WTC11 (cell line): ENCODE measurements at regions not wholly inside any gene's neighbourhood (a gene's known extent, or its start where the extent isn't known, plus 50 kb on each side); places are given as distances from the start of the nearest gene placed in this dataset.

Source experiments
- ATAC-seq: fragments of 200-7000 bp; cut with Tn5 transposase; 2 replicates; pipeline ENCODE4 v1.10.0; 2021; ENCODE audit warnings: mild to moderate bottlenecking, moderate library complexity
- CTCF ChIA-PET: fragments of 300-600 bp; sonication (Branson Sonifier 250); formaldehyde crosslinking; loops from one replicate; lab custom pipeline; 2021; ENCODE audit warnings: antibody characterized with exemption; lab: Charles Lee
- POLR2A ChIA-PET: fragments of 350-600 bp; sonication (Branson Sonifier 250); formaldehyde crosslinking; loops from one replicate; lab custom pipeline; 2021; ENCODE audit warnings: antibody characterized with exemption; lab: Charles Lee
- DNase-seq: peaks from one replicate; pipeline ENCODE4 v3.0.0; 2021; ENCODE audit warnings: low spot score
- H3K27ac Mint-ChIP-seq: 2 replicates; pipeline ENCODE4 v1.8.0; 2021; ENCODE audit warnings: mixed read lengths
- H3K27me3 Mint-ChIP-seq: 2 replicates; pipeline ENCODE4 v1.8.0; 2021; ENCODE audit warnings: low read depth, mild to moderate bottlenecking, moderate library complexity, mixed read lengths
- H3K36me3 Mint-ChIP-seq: 2 replicates; pipeline ENCODE4 v1.8.0; 2021; ENCODE audit warnings: mixed read lengths
- H3K4me1 Mint-ChIP-seq: 2 replicates; pipeline ENCODE4 v1.8.0; 2022; ENCODE audit warnings: mixed read lengths
- H3K4me3 Mint-ChIP-seq: 2 replicates; pipeline ENCODE4 v1.8.0; 2021; ENCODE audit warnings: mild to moderate bottlenecking, moderate library complexity, mixed read lengths
- H3K9me3 Mint-ChIP-seq: 2 replicates; pipeline ENCODE4 v1.8.0; 2021; ENCODE audit warnings: mixed read lengths
- CDX4 ChIP-seq: fragments of 250-450 bp; sonication (Bioruptor Pico); IDR thresholded peaks from 2 replicates; pipeline ENCODE4 v1.9.0; 2021; ENCODE audit warnings: moderate library complexity, mild to moderate bottlenecking, inconsistent platforms, borderline replicate concordance
- E2F5 ChIP-seq: sonication (generic); formaldehyde crosslinking; IDR thresholded peaks from 2 replicates; pipeline ENCODE4 v1.8.1; 2022; ENCODE audit warnings: mild to moderate bottlenecking, moderate library complexity, missing genetic modification reagents
- FOXK1 ChIP-seq: sonication (generic); formaldehyde crosslinking; IDR thresholded peaks from 2 replicates; pipeline ENCODE4 v1.8.0; 2022; ENCODE audit warnings: mild to moderate bottlenecking, moderate library complexity, missing genetic modification reagents
- HMGA2 ChIP-seq: fragments of 250-450 bp; sonication (Bioruptor Pico); IDR thresholded peaks from 2 replicates; pipeline ENCODE4 v1.4.0; 2021; ENCODE audit warnings: mild to moderate bottlenecking, moderate library complexity
- HMGXB4 ChIP-seq: sonication (generic); formaldehyde crosslinking; IDR thresholded peaks from 2 replicates; pipeline ENCODE4 v1.8.1; 2023; ENCODE audit warnings: mild to moderate bottlenecking, moderate library complexity, missing genetic modification reagents
- IRF1 ChIP-seq: sonication (generic); formaldehyde crosslinking; IDR thresholded peaks from 2 replicates; pipeline ENCODE4 v1.8.0; 2023; ENCODE audit warnings: missing genetic modification reagents
- IRF2 ChIP-seq: sonication (generic); formaldehyde crosslinking; IDR thresholded peaks from 2 replicates; pipeline ENCODE4 v1.8.0; 2022; ENCODE audit warnings: low read depth, missing genetic modification reagents, borderline replicate concordance
- JAZF1 ChIP-seq: fragments of 250-450 bp; sonication (Bioruptor Pico); IDR thresholded peaks from 2 replicates; pipeline ENCODE4 v1.9.0; 2021; ENCODE audit warnings: moderate library complexity, mild to moderate bottlenecking, inconsistent platforms
- SP1 ChIP-seq: sonication (generic); formaldehyde crosslinking; conservative IDR thresholded peaks from 2 replicates; pipeline ENCODE4 v1.8.1; 2022; ENCODE audit warnings: missing genetic modification reagents
- USF2 ChIP-seq: sonication (generic); formaldehyde crosslinking; IDR thresholded peaks from 2 replicates; pipeline ENCODE4 v1.8.1; 2023; ENCODE audit warnings: mild to moderate bottlenecking, missing genetic modification reagents, moderate library complexity
- ZBTB43 ChIP-seq: sonication (generic); formaldehyde crosslinking; IDR thresholded peaks from 2 replicates; pipeline ENCODE4 v1.8.1; 2023; ENCODE audit warnings: mild to moderate bottlenecking, missing genetic modification reagents
- ZNF138 ChIP-seq: sonication (generic); formaldehyde crosslinking; conservative IDR thresholded peaks from 2 replicates; pipeline ENCODE4 v1.8.1; 2022; ENCODE audit warnings: mild to moderate bottlenecking, moderate library complexity, missing genetic modification reagents
- ZNF232 ChIP-seq: sonication (generic); formaldehyde crosslinking; IDR thresholded peaks from 2 replicates; pipeline ENCODE4 v1.8.0; 2022; ENCODE audit warnings: mild to moderate bottlenecking, missing genetic modification reagents
- ZNF281 ChIP-seq: sonication (generic); formaldehyde crosslinking; IDR thresholded peaks from 2 replicates; pipeline ENCODE4 v1.8.0; 2023; ENCODE audit warnings: mild to moderate bottlenecking, missing genetic modification reagents
- ZNF423 ChIP-seq: fragments of 250-450 bp; sonication (Bioruptor Pico); IDR thresholded peaks from 2 replicates; pipeline ENCODE4 v2.1.2; 2022; ENCODE audit warnings: mild to moderate bottlenecking, moderate library complexity
- ZNF512 ChIP-seq: sonication (generic); formaldehyde crosslinking; IDR thresholded peaks from 2 replicates; pipeline ENCODE4 v1.8.1; 2022; ENCODE audit warnings: missing genetic modification reagents, borderline replicate concordance

- ATAC-seq (no peak), DNase-seq (no peak)
- CTCF ChIA-PET, result no interaction called here
- TF ChIP-seq ZNF232 (no peak), FOXK1 (CRISPR knock-in tag) (no peak), HMGXB4 (CRISPR knock-in tag) (no peak), ZNF512 (CRISPR knock-in tag) (no peak), CDX4 (CRISPR knock-in tag) (no peak), ZNF138 (no peak), IRF2 (CRISPR knock-in tag) (no peak), USF2 (CRISPR knock-in tag) (no peak), E2F5 (no peak), HMGA2 (CRISPR knock-in tag) (no peak), ZNF281 (CRISPR knock-in tag) (no peak), SP1 (CRISPR knock-in tag) (no peak), ZNF423 (no peak), IRF1 (CRISPR knock-in tag) (no peak), ZBTB43 (CRISPR knock-in tag) (no peak), JAZF1 (CRISPR knock-in tag) (no peak)
- H3K4me1 Mint-ChIP-seq, result peaks cover 8% of the 10 kb centered on the region
- peaks cover 3% of the 10 kb centered on the region; the same call in 1 of the 2 replicates for H3K36me3 Mint-ChIP-seq
- no peak overlapping the region for H3K27ac Mint-ChIP-seq
- H3K4me3 Mint-ChIP-seq, result no peak overlapping the region
- H3K9me3 Mint-ChIP-seq, result peaks cover 17% of the 10 kb centered on the region
- H3K27me3 Mint-ChIP-seq, result no peaks in the 10 kb centered on the region
- POLR2A ChIA-PET, result no interaction called here
These were observed 168.3 kb downstream of the PIK3R1 start for GRCh38 chr5:68383888-68384310.
